Neutrophil (primary cell): ENCODE measurements at regions not wholly inside any gene's neighbourhood (a gene's known extent, or its start where the extent isn't known, plus 50 kb on each side); places are given as distances from the start of the nearest gene placed in this dataset.

ENCODE experiments used
- H3K27ac ChIP-seq: fragments of 200-600 bp; sonication (generic); 2 replicates; pipeline ENCODE4 v1.5.1; 2016; ENCODE audit warnings: mild to moderate bottlenecking, moderate library complexity
- H3K27me3 ChIP-seq: fragments of 200-600 bp; sonication (generic); 2 replicates; pipeline ENCODE4 v1.6.0; 2016; ENCODE audit warnings: mild to moderate bottlenecking
- H3K36me3 ChIP-seq: fragments of 200-600 bp; sonication (generic); 2 replicates; pipeline ENCODE4 v1.5.1; 2017
- H3K4me1 ChIP-seq, 2 experiments: fragments of 200-600 bp in 1 of 2; sonication (generic) in 1 of 2; 1 replicate in 1 of 2; 2 replicates in 1 of 2; pipeline versions ENCODE4 v1.5.1 to v1.6.1; 2013 to 2016; ENCODE audit warnings: low read depth in 1 of 2, low read length in 1 of 2, mild to moderate bottlenecking in 1 of 2, moderate library complexity in 1 of 2; ENCODE audit not compliant: control insufficient read depth in 1 of 2, insufficient read depth in 1 of 2
- H3K4me3 ChIP-seq, 2 experiments: fragments of 200-600 bp in 1 of 2; sonication (generic) in 1 of 2; 1 replicate in 1 of 2; 2 replicates in 1 of 2; pipeline ENCODE4 v1.5.1; 2013 to 2016; ENCODE audit warnings: low read depth in 1 of 2, low read length in 1 of 2, mild to moderate bottlenecking in 1 of 2, moderate library complexity in 1 of 2
- H3K9me3 ChIP-seq: fragments of 200-600 bp; sonication (generic); 2 replicates; pipeline ENCODE4 v1.5.1; 2016
- CTCF ChIP-seq: fragments of 200-600 bp; sonication (generic); IDR thresholded peaks from 2 replicates; pipeline ENCODE4 v1.5.1; 2016; ENCODE audit warnings: antibody characterized with exemption

GRCh38 chr2:204223544-204223943 lies 287.0 kb downstream of the ICOS start:
- Histone ChIP-seq H3K4me1 (peaks cover 0 to 23% of the 10 kb centered on the region in 2 experiments), H3K27me3 (peaks cover 5% of the 10 kb centered on the region), H3K36me3 (no peaks in the 10 kb centered on the region), H3K9me3 (no peaks in the 10 kb centered on the region), H3K27ac (no peak overlapping the region), H3K4me3 (no peak overlapping the region)
- TF ChIP-seq CTCF = no peak

GRCh38 chr2:204225671-204226073 lies 289.1 kb downstream of the ICOS start:
- Histone ChIP-seq H3K4me3 (no peak overlapping the region), H3K27ac (no peak overlapping the region), H3K36me3 (no peaks in the 10 kb centered on the region), H3K4me1 (peaks cover 0 to 23% of the 10 kb centered on the region in 2 experiments), H3K9me3 (no peaks in the 10 kb centered on the region), H3K27me3 (peaks cover 5% of the 10 kb centered on the region)
- TF ChIP-seq CTCF = no peak

- no peak for TF ChIP-seq CTCF
- no peak overlapping the region for H3K4me3 ChIP-seq
Observed at GRCh38 chr2:204226305-204226880, 289.8 kb downstream of the ICOS start.

GRCh38 chr2:204228169-204228886 lies 291.8 kb downstream of the ICOS start:
- H3K27me3 ChIP-seq = peaks cover 5% of the 10 kb centered on the region
- H3K4me1 ChIP-seq = peaks cover 0 to 23% of the 10 kb centered on the region in 2 experiments
- H3K9me3 ChIP-seq = no peaks in the 10 kb centered on the region
- no peaks in the 10 kb centered on the region for H3K36me3 ChIP-seq
- H3K27ac ChIP-seq = no peak overlapping the region
- no peak overlapping the region for H3K4me3 ChIP-seq
- TF ChIP-seq CTCF = no peak

More at GRCh38 chr2:204226305-204226880, 289.8 kb downstream of the ICOS start:
- Histone ChIP-seq H3K9me3 (no peaks in the 10 kb centered on the region), H3K4me1 (peaks cover 0 to 23% of the 10 kb centered on the region in 2 experiments), H3K27me3 (peaks cover 5% of the 10 kb centered on the region), H3K36me3 (no peaks in the 10 kb centered on the region), H3K27ac (no peak overlapping the region)

GRCh38 chr2:204234248-204234647 lies 297.7 kb downstream of the ICOS start:
- TF ChIP-seq CTCF = no peak
- H3K4me1 ChIP-seq = no peaks in the 10 kb centered on the region
- H3K27me3 ChIP-seq = no peaks in the 10 kb centered on the region
- no peaks in the 10 kb centered on the region for H3K36me3 ChIP-seq
- no peaks in the 10 kb centered on the region for H3K9me3 ChIP-seq
- H3K4me3 ChIP-seq = no peak overlapping the region
- no peak overlapping the region for H3K27ac ChIP-seq
